Endodermal cell (in vitro differentiated cells): ENCODE measurements at regions not wholly inside any gene's neighbourhood (a gene's known extent, or its start where the extent isn't known, plus 50 kb on each side); places are given as distances from the start of the nearest gene placed in this dataset.

Experiments
- DNase-seq: peaks from one replicate; pipeline ENCODE4 v3.0.0-alpha.2; 2017
- H3K27ac ChIP-seq: 2 replicates; pipeline ENCODE4 v1.5.1; 2013; ENCODE audit warnings: mild to moderate bottlenecking, low read depth, low read length, moderate library complexity
- H3K27me3 ChIP-seq: 2 replicates; pipeline ENCODE4 v1.6.1; 2013; ENCODE audit warnings: mild to moderate bottlenecking, low read length, moderate library complexity; ENCODE audit not compliant: insufficient read depth, control insufficient read depth, poor library complexity, severe bottlenecking
- H3K36me3 ChIP-seq: 2 replicates; pipeline ENCODE4 v1.7.0; 2013; ENCODE audit warnings: mild to moderate bottlenecking, low read length, moderate library complexity; ENCODE audit not compliant: control insufficient read depth, insufficient read depth
- H3K4me1 ChIP-seq: one replicate; pipeline ENCODE4 v1.7.0; 2013; ENCODE audit warnings: low read length; ENCODE audit not compliant: control insufficient read depth, insufficient read depth
- H3K4me3 ChIP-seq: 2 replicates; pipeline ENCODE4 v1.5.1; 2013; ENCODE audit warnings: mild to moderate bottlenecking, low read length, moderate library complexity
- H3K9ac ChIP-seq: 2 replicates; pipeline ENCODE4 v1.6.1; 2013; ENCODE audit warnings: mild to moderate bottlenecking, low read length, moderate library complexity; ENCODE audit not compliant: poor library complexity, severe bottlenecking; ENCODE audit errors: extremely low read depth
- H3K9me3 ChIP-seq: 2 replicates; pipeline ENCODE4 v1.6.1; 2013; ENCODE audit warnings: mild to moderate bottlenecking, low read length, moderate library complexity; ENCODE audit not compliant: control insufficient read depth
- H3K27ac Mint-ChIP-seq: 2 replicates; pipeline ENCODE4 v1.8.0; 2020; ENCODE audit warnings: mixed read lengths
- H3K27me3 Mint-ChIP-seq: 2 replicates; pipeline ENCODE4 v1.8.0; 2021; ENCODE audit warnings: mild to moderate bottlenecking, mixed read lengths; ENCODE audit not compliant: insufficient read depth
- H3K36me3 Mint-ChIP-seq: 2 replicates; pipeline ENCODE4 v1.8.0; 2020; ENCODE audit warnings: low read depth, mixed read lengths
- H3K4me1 Mint-ChIP-seq: 2 replicates; pipeline ENCODE4 v1.8.0; 2020; ENCODE audit warnings: mixed read lengths
- H3K4me3 Mint-ChIP-seq: 2 replicates; pipeline ENCODE4 v1.8.0; 2020; ENCODE audit warnings: mild to moderate bottlenecking, moderate library complexity, mixed read lengths
- H3K9me3 Mint-ChIP-seq: 2 replicates; pipeline ENCODE4 v1.8.0; 2020; ENCODE audit warnings: mild to moderate bottlenecking, mixed read lengths
- WGBS, 2 experiments: methylation state at CpG; one replicate each; pipeline versions ENCODE4 v1.1.5 to v1.1.7; 2013; ENCODE audit warnings: missing lambda C conversion rate in 2 of 2, mixed read lengths in 1 of 2; ENCODE audit not compliant: insufficient coverage in 1 of 2, insufficient read length in 1 of 2; 5-methylcytosine and 5-hydroxymethylcytosine counted together
- TF ChIP-seq, protein P1 (sequence below): fragments of 200-600 bp; sonication (generic); conservative IDR thresholded peaks from 2 replicates; pipeline ENCODE4 v1.5.0; 2021; ENCODE audit warnings: antibody characterized with exemption, mild to moderate bottlenecking

DNA sequence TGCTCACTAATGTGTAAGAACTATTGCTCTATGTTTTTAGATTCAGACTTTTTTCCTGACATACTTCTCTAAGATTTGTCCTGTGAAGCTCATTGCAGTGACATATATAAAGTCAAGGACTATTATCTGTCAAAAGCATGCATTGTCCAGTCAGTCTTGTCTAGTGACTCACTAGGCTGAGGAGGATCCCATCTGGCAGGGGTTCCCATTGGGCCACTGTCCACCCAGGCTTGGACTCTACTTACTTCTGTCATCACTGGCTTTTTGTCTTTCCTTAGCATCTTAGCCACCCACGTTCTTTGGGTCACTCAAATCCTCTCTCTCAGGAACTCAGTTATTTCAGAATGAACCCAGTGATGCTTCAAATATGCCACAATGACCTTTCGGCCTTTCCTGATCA, 132.6 kb upstream of the NABP1 start:
- TF ChIP-seq, protein P1, sequence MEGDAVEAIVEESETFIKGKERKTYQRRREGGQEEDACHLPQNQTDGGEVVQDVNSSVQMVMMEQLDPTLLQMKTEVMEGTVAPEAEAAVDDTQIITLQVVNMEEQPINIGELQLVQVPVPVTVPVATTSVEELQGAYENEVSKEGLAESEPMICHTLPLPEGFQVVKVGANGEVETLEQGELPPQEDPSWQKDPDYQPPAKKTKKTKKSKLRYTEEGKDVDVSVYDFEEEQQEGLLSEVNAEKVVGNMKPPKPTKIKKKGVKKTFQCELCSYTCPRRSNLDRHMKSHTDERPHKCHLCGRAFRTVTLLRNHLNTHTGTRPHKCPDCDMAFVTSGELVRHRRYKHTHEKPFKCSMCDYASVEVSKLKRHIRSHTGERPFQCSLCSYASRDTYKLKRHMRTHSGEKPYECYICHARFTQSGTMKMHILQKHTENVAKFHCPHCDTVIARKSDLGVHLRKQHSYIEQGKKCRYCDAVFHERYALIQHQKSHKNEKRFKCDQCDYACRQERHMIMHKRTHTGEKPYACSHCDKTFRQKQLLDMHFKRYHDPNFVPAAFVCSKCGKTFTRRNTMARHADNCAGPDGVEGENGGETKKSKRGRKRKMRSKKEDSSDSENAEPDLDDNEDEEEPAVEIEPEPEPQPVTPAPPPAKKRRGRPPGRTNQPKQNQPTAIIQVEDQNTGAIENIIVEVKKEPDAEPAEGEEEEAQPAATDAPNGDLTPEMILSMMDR = no peak
- no peak overlapping the region for H3K9ac ChIP-seq
- 87 to 88% methylated on average over 2 of the region's 2 CpGs for WGBS, 2 experiments
- peaks cover 19% of the 10 kb centered on the region for H3K4me1 Mint-ChIP-seq
- H3K27me3 ChIP-seq = no peaks in the 10 kb centered on the region
- H3K36me3 Mint-ChIP-seq = no peaks in the 10 kb centered on the region
- peaks cover 1% of the 10 kb centered on the region for H3K9me3 Mint-ChIP-seq
- H3K4me1 ChIP-seq = peaks cover 10% of the 10 kb centered on the region
- H3K27me3 Mint-ChIP-seq = peaks cover 5% of the 10 kb centered on the region
- H3K27ac ChIP-seq = no peak overlapping the region
- H3K36me3 ChIP-seq = no peaks in the 10 kb centered on the region
- no peaks in the 10 kb centered on the region for H3K9me3 ChIP-seq
- H3K4me3 Mint-ChIP-seq = no peak overlapping the region
- no peak for DNase-seq
- H3K4me3 ChIP-seq = no peak overlapping the region
- H3K27ac Mint-ChIP-seq = no peak overlapping the region

DNA sequence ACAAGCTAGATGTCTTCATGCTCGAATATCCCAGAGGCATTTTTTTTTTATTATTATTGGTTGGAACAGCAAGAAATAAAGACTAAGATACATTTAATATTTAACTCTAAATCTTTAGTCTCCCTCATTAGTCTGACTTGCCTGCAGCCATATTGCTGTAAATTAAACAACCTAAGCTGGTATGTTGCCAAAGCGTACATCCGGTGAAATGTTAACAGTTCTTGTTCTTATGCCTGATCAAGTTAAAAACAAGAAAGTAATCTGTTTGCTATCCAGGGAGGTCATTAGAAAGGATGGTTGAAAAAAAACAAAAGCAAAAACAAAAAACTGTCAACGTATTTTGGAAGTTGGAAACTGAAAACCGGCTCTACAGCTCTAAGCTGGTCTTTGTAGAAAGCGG, 125.9 kb upstream of the NABP1 start:
- no peak overlapping the region for H3K9ac ChIP-seq
- Mint-ChIP-seq H3K27ac (no peak overlapping the region), H3K4me1 (peaks cover 10% of the 10 kb centered on the region), H3K27me3 (peaks cover 3% of the 10 kb centered on the region), H3K4me3 (no peak overlapping the region), H3K36me3 (no peaks in the 10 kb centered on the region), H3K9me3 (peaks cover 1% of the 10 kb centered on the region)
- TF ChIP-seq, protein P1 = no peak
- DNase-seq = no peak
- H3K4me3 ChIP-seq = no peak overlapping the region
- no peaks in the 10 kb centered on the region for H3K9me3 ChIP-seq
- H3K27me3 ChIP-seq = no peaks in the 10 kb centered on the region
- H3K4me1 ChIP-seq = peaks cover 3% of the 10 kb centered on the region
- no peaks in the 10 kb centered on the region for H3K36me3 ChIP-seq
- H3K27ac ChIP-seq = no peak overlapping the region
- 91 to 94% methylated on average over 5 to 6 of the region's 6 CpGs for WGBS, 2 experiments

DNA sequence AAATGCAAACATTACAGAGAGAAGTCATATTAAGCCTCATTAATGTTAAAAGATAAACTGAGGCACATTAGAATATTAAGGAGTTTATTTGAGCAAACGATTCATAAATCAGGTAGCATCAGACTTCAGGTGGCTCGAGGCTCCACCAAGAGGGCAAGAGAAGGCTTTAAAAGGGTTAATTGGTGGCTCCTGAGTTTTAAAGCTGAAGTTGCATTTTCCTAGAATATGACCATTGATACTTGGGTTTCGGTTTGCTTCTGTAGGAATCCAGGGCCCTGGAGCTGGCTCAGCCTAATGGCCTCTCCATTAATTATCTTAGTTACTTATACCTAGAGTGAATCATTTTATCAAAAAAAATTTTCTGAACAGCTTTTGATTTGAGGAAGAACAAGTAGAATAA, 123.7 kb upstream of the NABP1 start:
- Histone ChIP-seq H3K4me1 (peaks cover 3% of the 10 kb centered on the region), H3K9ac (no peak overlapping the region), H3K36me3 (no peaks in the 10 kb centered on the region), H3K27me3 (no peaks in the 10 kb centered on the region), H3K27ac (no peak overlapping the region), H3K4me3 (no peak overlapping the region), H3K9me3 (no peaks in the 10 kb centered on the region)
- H3K27ac Mint-ChIP-seq = no peak overlapping the region
- H3K27me3 Mint-ChIP-seq = peaks cover 3% of the 10 kb centered on the region
- no peak overlapping the region for H3K4me3 Mint-ChIP-seq
- H3K9me3 Mint-ChIP-seq = no peaks in the 10 kb centered on the region
- TF ChIP-seq, protein P1 = no peak
- 85 to 88% methylated on average over 2 to 3 of the region's 3 CpGs for WGBS, 2 experiments
- no peak for DNase-seq
- H3K36me3 Mint-ChIP-seq = no peaks in the 10 kb centered on the region
- H3K4me1 Mint-ChIP-seq = peaks cover 10% of the 10 kb centered on the region
